ENCODE measurements at regions not wholly inside any gene's neighbourhood (a gene's known extent, or its start where the extent isn't known, plus 50 kb on each side); places are given as distances from the start of the nearest gene placed in this dataset.
"Not testable (repeated sequence)": the region's sequence is repeated elsewhere in the genome, so short reads cannot be mapped to it uniquely, and the experiment has no call there.

DNA sequence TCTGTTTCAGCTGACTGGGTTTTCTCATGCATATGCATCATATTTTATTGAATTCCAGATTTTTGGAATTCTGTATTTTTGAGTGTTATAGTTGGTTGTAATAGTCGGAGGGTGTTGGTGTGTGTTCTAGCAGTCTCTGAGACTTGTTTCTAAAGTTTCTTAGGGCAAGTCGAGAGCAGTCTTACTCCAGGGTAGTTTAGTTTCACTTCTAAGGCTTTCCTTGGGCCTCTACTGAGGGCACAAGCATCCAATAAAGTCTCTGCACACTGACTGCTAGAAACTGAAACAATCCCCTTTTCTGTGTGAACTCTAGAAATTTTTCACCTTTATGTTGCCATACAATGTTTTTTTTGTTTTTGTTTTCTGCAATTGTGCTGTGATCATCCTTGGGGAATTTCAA, 663.7 kb upstream of the LRATD1 start:
- no peak for DNase-seq

DNA sequence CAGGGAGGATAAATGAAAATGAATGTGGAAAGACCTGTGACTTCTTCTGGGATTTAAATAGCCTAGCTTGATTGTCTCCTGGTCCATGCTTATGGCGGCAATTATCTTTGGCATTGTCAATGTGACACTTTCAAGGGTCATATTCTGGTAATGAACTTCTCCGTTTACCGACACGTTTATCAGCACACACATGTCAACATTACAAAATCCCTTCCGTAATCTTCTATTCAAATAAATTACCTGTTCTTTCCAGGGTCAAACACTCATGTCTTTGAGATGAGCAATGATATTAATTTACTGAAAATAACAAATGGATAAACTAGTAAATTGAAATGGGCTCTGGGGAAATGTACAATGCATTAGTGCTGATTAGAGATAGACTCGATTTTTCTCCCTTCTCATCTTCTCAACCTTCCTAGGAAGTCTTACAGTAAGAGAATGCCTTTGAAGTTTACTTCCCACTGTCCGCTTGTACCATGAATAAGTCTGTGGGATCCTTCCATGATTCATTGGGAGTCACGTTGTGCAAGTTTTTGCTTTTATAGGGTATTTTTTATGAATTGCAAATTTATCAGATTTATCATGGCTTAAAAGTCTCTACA, 646.3 kb upstream of the LRATD1 start:
- DNase-seq, result no peak

DNA sequence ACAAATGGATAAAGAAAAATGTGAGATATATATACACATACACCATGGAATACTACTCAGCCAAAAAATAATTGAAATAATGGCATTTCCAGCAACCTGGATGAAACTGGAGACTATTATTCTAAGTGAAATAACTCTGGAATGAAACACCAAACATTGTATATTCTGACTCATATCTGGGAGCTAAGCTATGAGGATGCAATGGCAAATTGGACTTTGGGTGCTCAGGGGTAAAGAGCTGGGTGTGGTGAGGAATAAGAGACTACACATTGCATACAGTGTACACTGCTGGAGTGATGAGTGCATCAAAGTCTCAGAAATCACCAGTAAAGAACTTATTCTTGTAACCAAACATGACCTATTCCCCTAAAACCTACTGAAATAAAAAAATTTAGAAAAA, 636.0 kb upstream of the LRATD1 start:
- no peak for DNase-seq

DNA sequence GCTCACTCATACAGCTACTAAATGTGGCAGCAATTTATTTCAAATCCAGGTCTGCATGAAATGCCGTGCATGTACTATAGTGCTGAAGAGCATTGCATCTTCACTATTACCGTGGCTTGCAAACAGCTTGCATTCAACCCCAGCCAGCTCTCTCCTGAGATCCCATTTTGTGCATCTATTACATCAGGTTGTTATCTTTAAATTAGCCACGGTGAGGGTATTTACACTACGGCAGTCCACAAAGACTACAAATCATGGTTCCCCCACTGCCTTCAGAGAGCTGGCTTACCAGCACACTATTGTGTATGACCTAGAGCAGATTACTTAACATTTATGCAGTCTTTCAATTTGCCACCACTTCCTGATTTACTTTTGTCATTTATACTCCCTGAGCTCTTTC, 621.3 kb upstream of the LRATD1 start:
- DNase-seq, result no peak

DNA sequence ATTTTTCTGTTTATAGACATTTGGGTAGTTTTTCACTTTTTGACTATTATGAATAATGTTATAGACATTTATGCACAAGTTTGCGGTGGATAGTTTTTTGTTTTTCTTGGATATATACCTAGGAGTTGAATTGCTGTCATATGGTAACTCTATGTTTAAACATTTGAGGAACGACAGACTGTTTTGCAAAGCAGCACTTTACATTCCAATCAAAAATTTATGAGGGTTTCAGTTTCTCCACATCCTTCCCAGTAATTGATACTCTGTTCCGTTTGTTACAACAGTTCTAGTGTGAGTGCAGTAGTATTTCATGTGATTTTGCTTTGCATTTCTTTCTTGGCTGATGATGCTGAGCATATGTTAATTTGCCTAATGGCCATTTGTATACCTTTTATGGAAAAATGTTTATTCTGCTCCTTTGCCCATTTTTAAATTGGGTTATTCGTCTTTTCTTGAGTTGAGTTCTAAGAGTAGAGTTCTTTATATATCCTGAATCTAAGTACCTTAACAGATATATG, 617.3 kb upstream of the LRATD1 start:
- DNase-seq, result no peak

DNA sequence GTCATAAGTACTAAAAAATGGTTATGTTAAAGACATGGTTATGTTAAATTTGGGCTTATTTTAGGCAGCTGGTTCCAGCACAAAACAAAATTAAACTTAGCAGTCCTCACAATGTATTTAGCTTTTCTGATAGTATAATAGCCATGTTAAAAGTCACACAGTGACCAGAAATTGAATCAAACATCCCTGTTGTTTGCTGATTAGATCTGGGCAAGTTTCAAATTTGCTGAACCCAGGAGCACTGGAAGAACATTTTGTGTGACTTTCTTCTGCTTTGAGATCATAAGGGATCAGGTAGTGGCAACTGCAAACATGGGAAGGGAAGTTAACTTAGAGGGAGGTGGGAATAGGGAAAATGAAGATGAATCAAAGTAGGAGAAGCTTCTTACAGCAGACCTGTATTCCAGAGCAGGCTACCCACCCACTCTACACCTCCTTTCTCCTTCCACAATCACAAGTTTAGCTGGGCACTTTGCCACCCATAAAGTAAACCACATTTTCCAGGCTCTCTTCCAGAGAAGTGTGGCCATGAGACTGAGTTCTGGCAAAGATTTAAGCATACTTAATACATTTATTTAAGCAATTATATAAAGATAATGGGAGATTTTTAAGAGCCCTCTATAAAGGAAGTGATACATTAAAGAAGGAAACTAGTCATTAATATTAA, 616.1 kb upstream of the LRATD1 start:
- DNase-seq, result no peak

DNA sequence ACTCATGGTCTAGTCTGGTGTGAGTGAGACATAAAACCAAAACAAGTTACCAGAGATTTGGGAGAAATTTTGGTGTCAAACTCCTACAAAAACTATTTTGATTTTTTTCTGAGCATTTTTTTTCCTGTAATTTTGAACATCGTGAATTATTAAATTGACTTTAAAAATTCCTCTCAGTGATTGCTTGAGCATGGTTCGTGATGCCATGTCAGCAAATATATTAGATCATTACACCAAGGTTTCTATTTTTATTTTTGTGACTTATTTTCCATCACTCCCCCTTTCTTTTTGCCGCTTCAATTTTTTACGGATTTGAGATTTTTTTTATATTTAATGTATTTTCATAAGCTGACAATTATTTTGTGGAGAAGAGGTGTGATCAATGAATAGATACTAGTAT, 613.9 kb upstream of the LRATD1 start:
- DNase-seq, result no peak

DNA sequence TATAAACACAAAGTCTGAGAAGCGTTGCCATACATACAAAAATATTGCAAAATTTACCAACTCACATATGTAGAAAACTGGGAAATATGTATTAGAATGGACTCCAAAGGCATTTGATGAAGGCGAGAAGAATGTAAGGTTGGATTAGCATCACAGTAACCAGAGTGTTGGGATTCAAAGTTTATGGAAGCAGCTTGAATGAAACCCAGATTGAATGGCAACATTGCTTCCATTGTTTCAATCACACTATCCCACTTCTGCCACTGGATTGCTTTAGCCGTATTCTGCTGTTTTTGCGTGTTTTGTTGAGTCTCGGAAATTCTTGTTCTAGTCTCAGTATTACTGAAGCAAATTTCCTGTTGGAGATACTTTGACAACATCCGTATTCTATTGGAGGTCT, 609.0 kb upstream of the LRATD1 start:
- no peak for DNase-seq

DNA sequence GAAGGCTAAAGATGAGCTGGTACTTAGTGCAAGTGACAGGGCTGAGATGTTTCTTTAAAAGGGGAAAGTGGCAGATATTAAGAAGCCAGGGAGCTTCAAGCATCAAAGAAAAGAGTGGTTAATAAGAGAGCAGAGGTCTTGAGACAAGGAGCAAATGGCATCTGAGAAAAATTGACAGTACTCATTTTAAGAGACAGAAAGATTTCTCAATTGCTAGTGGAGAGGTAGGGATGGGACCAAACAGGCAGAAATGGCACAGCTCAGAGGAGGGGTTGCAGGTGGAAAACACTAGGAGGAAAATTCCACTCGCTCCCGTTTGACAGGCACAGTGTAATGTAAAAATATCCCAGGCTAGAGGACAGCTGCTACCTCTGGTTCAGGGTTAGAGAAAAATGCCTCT, 593.4 kb upstream of the LRATD1 start:
- no peak for DNase-seq

DNA sequence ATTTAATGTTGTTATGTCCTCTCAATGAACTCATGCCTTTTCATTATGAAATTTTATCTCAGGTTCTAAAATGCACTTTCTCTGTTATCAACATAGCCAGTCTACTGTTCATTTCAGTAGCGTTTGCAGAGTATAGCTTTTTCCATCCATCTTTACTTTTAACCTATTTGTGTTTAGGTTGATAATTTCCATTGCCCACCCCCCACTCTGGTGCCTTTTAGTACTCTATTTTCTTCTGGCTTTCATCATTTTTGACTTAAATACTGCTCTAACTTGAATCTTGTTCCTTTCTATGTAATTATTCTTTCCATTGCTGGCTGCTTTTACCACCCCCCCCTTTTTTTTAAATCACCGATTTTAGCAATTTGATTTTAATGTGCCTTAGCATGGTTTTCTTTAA, 585.0 kb upstream of the LRATD1 start:
- DNase-seq, result no peak

DNA sequence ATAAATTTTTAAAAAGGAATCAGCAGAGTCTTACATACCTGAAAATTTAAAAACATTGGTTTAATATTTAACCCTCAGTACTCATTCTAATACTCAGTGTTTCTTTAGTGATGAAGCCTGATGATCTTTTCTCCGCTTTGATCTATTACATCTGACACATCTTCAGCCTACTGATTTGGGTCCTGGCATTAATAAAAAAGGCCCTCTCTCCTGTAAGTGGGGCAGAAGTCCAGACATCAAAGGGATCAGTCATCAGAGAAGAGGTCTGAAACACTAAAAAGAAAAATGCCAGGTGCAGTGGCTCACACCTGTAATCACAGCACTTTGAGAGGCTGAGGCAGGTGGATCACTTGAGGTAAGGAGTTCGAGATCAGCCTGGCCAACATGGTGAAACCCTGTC, 581.1 kb upstream of the LRATD1 start:
- DNase-seq, result no peak

DNA sequence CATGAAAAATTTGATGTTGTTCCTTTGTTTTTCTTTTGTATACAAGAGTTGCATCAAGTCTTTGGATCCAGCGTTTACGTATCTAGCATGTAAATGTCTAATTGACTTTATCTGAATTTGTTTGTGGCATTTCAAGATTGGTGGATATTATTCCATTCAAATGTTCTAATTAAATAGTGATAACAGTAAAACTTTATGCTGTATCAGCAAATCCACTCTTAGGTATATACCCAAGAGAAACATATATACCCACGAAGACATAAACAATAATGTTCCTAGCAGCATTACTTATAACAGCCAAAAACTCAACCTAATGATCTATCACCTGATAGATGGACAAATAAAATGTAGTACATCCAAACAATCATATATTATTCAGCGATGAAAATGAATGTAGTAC, 579.4 kb upstream of the LRATD1 start:
- DNase-seq, result no peak

DNA sequence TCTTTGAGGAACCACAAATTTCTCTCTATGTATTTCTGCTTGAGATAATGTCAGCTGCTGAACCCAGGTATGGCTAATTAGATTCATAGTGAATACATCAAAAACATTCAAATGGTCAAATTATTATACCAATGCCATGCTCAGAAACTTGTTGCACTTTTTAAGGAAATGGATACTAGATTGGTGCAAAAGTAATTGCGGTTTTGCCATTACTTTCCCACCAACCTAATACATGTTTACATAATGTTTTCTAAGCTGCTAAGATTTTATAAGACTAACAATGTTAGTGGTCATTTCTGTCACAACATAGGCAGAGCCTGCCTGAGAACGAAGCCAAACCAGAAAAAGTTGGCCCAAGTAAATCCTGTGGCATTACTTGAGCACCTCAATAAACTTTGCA, 568.2 kb upstream of the LRATD1 start:
- no peak for DNase-seq

DNA sequence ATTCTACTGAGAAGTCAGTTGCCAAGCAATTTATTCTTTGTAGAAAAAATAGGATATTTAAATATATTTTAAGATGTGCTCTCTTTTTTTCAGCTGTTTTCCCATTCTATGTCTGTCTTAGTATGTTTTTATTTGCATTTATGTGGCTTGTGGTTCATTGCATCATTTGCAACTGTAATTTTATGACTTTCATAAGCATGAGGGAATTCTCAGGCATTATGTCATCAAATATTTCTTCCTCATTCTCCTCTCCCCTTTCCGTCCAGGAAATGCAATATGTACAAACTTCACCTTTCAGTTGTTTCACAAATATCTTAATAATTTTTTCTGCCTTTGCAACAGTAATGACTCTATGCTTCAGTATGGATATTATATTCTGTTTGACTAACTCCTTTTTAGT, 560.2 kb upstream of the LRATD1 start:
- no peak for DNase-seq

DNA sequence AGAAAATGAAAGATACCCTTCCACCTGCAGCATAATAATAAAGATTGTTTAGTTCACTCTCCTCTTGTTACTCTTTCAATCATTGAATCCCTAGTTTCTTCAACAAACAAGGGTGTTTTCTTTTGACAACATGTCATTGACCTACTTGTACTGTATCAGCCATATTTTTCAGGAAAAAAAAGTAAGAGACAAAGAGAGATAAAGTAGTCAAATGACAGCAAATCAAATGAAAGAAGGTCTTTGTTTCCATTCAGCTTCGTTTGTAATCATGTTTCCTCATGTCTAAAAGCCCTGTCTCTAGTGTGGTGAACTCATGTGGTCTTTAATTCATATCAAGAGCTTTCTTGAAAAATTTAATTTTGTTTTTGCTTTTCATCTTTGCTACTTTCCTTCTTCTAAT, 557.8 kb upstream of the LRATD1 start:
- no peak for DNase-seq

DNA sequence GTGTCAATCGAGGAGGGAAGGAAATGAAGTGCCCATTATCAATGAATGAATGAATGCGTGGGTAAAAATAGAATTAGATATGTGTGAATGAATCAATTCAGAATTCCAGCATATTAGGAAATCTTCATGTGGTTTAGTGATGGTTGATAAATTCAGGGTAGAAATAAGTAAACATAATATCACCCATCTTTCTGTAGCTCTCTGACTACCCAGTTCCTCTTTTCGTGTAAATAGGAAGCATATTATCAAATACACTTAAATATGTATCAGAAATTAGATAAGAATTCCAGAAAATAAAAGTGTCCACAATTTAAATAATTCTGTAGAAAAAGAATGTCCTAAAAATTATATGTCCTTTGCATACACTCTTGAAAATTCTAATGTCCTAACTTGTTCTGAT, 552.9 kb upstream of the LRATD1 start:
- no peak for DNase-seq

DNA sequence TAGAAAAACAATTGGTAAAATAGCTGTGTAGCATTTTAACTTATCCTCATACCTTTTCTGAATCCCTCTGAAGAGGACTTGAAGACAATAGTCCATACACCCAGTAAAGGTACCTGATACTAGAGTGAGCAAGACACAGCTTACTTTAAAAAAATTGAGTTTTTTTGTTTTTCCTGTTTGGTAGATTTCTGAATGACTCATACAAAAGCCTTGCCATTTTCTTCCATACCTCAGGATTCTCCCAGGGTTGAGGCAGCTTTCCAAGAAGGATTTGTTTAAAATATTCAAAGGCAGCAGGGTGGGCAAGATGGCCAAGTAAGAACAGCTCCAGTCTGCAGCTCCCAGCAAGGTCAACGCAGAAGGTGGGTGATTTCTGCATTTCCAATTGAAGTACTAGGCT, 551.0 kb upstream of the LRATD1 start:
- no peak for DNase-seq

DNA sequence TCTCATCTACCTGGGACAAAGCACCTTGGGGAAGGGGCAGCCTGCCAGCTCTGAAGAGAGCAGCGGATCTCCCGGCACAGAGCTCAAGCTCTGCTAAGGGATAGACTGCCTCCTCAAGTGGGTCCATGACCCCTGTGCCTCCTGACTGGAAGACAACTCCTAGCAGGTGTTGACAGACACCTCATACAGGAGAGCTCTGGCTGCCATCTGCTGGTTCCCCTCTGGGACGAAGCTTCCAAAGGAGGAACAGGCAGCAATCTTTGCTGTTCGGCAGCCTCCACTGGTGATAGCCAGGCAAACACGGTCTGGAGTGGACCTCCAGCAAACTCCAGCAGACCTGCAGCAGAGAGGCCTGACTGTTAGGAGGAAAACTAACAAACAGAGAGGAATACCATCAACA, 549.9 kb upstream of the LRATD1 start:
- DNase-seq, result peak; percentile 40

DNA sequence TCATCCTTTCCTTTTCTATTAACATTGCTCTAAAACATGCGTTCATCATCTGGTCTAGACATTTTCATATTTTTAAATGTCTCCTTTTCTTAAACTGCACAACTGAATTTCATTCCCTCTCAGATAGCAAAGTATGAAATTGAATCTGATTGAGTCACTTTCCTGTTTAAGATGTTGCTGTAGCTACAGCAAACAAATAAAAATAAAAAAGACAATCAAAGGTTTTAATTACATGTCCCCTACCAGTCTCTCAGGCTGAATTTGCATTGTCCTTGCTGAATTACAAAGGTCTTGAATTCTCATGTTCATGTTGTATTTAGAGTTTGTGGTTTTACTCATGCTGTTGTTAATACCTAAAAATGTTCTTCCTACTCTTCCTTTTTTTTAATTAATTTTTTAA, 537.9 kb upstream of the LRATD1 start:
- no peak for DNase-seq

DNA sequence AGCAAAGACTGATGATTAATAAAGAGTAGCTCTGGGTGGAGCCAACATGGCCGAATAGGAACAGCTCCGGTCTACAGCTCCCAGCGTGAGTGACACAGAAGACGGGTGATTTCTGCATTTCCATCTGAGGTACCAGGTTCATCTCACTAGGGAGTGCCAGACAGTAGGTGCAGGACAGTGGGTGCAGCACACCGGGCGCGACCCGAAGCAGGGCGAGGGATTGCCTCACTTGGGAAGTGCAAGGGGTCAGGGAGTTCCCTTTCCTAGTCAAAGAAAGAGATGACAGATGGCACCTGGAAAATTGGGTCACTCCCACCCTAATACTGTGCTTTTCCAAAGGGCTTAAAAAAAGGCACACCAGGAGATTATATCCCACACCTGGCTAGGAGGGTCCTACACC, 533.4 kb upstream of the LRATD1 start:
- not testable (repeated sequence) for DNase-seq

DNA sequence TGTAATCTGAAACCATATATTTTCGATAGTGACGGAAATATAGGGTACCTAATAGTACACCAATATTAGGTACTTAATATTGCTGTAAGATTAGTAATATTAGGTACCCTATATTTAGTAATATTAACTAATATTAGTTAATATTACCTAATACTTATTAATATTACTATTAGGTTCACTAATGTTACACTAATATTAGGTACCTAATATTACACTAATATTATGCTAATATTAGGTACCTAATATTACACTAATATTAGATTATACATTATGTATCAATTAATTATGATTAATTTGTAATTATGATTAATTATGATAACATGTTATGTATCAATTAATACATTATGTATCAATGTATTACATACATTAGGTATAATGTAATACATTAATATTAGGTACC, 518.2 kb upstream of the LRATD1 start:
- DNase-seq, result no peak

DNA sequence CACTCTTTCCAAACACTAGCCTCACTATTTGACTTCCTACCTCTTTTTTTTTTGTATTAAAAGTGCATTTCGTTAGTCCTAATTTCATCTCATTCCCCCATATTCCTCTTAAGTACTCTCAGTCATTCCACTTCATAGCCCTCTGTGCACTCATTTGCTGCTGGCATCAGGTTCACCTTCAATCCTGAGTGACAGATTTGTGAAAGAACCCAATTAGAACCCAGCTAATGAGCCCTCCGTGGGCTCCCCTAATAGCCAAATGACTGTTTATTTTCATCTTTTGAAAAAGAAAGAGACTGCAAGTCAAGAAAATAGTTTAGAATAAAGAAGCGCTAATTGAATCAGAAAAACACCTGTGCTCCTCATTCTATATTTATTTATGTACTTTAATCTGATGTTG, 512.1 kb upstream of the LRATD1 start:
- DNase-seq, result no peak

DNA sequence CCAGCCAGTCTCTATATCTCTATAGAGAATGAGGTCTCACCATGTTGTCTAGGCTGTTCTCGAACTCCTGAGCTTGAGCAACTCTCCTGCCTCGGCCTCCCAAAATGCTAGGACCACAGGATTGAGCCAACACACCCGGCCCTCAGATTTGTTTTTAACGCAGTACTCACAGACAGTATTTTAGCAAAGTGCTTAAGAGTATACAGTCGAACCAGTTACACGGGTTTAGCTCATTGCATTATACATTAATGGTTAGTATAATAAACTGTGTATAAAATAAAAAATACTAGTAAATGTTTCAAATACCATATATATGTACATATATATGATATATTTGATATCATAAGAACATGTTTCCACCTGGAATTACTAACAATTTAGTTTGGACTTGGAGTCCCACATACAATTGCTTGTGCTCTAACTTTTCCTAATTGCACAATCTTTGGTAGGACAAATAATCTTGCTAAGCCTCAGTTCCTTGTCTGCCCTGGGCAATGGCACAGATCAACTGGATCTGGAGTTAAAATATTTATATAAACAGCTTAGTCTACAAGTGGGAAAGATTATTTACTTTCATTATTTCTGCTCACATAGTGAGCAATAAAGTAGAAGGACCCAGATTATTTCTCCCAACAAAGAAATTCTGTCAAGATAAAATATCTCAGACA, 508.9 kb upstream of the LRATD1 start:
- DNase-seq, result no peak

DNA sequence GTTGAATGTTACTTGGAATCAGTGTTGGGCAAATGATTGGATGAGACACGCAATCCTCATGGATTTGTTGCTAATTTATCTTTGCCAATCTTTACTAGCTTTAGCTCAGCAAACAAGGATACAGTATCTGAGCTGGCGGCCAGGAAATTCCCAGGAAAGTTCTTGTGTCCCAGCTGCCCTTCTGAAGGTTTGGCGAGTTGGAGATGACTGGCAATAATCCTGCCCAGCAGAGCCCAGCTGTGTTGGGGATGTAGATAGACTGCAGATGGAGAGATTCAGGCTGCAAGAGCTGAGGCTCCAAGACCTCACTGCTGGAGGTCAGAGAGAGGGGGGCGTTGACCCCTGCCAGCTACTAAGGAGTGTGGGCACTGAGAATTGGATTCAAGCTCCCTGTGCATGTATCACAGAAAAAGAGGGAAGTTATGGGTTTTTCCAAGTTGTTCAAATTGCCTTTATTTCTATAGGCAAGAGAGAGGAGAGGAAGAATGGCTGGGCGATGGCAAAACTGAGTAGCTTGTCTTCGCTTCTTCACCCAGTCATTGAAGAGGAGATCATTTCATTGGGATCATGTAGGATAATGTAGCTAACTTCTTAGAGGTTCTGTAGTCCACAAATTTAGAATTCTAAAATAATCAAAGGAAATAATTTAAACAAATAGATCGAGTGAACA, 506.8 kb upstream of the LRATD1 start:
- no peak for DNase-seq

Measured in islet precursor cell (in vitro differentiated cells).